GM11168 (cell line): ENCODE measurements at regions not wholly inside any gene's neighbourhood (a gene's known extent, or its start where the extent isn't known, plus 50 kb on each side); places are given as distances from the start of the nearest gene placed in this dataset.

Source experiments
- in situ Hi-C: fragments of 300-500 bp; cut with MboI; formaldehyde crosslinking; loops from one replicate; pipeline ENCODE4 v1.12.0; 2022; ENCODE audit warnings: low sequenced_read_pairs; ENCODE audit not compliant: unreplicated experiment

DNA sequence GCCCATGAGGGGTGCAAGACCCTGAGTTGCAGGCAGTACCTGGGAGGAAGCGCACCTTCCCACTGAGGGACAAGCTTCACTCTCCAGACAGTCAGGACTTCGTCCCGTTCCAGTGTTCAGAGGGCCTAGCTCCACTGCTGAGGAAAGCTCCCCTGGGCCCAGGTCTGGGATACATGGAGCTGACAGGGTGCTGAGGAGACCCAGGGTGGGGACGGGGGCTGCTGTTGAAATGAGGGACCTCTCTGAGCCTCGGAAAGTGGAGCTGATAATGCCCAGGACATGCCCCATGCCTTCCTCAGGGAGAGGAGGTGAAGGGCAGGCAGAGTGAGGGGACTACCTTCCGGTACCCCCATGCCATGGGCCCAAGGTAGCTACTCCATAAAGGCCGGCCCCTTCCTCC is 169.2 kb upstream of the MYCN start:
- in situ Hi-C loops = loop anchor here (25.0 kb wide), 1 partner anchor 134 kb away; no protein-coding TSS in a partner anchor

DNA sequence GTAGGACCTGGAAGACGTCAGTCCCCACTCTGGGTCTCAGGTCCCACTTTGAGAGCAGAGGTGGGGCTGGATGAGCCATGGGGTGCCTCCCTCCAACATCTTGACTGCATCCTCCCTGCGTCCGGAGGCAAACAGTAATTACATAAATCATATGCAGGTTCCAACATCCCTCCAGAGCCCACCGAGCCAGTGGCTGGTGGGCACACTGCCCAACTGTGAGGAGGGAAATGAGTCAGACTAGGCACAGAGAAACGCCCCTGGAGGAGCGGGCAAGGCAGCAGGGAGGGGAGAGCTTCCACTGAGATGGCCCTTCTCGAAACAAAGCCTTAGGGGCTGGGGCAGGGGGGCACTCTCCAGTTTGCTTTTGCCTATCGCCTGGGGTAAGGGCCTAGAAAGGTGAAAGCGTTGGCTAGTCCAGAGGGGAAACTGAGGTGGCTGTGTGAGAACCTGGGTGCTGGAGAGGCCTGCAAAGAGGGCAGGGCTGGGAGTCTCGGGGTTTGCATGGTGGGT is 168.2 kb upstream of the MYCN start:
- in situ Hi-C loops = loop anchor here (25.0 kb wide), 1 partner anchor 135 kb away; no protein-coding TSS in a partner anchor

GRCh38 chr2:15772681-15773080 is 167.7 kb upstream of the MYCN start:
- in situ Hi-C loops = loop anchor here (25.0 kb wide), 1 partner anchor 135 kb away; no protein-coding TSS in a partner anchor

- in situ Hi-C loops = loop anchor here (25.0 kb wide), 1 partner anchor 136 kb away; no protein-coding TSS in a partner anchor
Measured at GRCh38 chr2:15773204-15773603, 167.1 kb upstream of the MYCN start.

- in situ Hi-C loops = loop anchor here (25.0 kb wide), 1 partner anchor 137 kb away; no protein-coding TSS in a partner anchor
Measured at GRCh38 chr2:15773846-15774245, 166.5 kb upstream of the MYCN start.

DNA sequence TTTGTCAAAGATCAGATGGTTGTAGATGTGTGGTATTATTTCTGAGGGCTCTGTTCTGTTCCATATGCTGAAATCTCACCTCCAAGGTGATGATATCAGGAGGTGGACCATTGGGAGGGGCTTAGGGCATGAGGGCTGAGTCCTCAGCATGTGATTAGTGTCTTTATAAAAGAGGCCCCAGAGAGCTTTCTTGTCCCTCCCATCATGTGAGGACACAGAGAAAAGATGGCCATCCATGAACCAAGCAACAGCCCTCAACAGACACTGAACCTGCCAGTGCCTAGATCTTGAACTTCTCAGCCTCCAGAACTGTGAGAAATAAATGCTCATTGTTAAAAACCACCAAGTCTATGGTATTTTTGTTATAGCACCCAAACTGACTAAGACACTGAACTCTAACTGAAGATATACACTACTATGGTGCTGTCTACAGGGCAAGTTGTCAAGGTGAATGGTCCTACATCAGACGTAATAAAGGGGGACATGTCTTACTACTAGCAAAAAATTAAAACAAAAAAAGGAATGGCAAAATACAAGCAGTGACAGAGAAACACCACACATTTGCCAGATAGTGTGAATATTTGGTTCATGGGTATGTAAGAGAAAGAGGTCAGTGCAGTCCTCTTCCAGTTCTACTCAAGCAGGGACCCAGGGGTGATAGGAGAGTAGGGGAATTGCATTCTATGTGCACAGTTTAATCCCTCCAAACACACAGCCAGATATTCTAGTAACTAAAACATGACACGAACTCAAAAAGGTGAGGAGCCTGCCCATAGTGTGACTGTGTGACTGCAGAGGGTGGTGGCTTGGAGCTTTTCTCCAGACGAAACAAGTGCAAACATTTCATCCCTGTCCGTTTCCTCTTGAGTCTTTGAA is 164.4 kb upstream of the MYCN start:
- in situ Hi-C loops = no loop called here

GRCh38 chr2:15776629-15776919 is 163.8 kb upstream of the MYCN start:
- in situ Hi-C loops = no loop called here

DNA sequence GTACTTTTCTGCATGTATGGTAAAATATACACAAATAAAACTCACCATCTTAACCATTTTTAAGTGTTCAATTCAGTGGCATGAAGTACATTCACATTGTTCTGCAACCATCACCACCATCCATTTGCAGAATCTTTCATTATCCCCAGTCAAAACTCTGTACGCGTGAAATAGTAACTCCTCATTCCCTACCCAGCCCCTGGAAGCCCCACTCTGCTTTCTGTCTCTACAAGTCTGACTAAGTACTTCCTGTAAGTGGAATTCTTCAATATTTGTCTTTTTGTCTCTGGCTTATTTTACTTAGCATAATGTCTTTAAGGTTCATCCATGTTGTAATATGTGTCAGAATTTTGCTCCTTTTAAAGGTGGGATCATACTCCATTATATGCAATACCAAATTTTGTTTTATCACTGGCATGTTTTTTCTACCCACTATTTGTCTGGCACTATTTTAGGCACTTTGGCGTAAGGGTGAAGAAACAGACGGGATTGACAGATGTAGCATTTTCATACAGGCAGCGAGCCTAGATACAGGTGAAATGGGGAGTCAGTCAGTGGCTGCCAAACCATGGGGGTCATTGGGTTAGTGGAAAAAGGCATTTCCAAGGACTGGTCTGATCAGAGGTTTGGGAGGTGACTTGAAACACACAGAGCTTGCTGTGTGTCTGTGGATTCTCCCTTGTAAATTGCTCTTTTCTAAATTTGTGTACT is 163.2 kb upstream of the MYCN start:
- in situ Hi-C loops = no loop called here

GRCh38 chr2:15777795-15778371 is 162.5 kb upstream of the MYCN start:
- in situ Hi-C loops = no loop called here

- in situ Hi-C loops = no loop called here
Measured at GRCh38 chr2:15778529-15779219, 161.7 kb upstream of the MYCN start.

GRCh38 chr2:15779381-15780041 is 160.8 kb upstream of the MYCN start:
- in situ Hi-C loops = no loop called here

GRCh38 chr2:15780234-15780633 is 160.1 kb upstream of the MYCN start:
- in situ Hi-C loops = no loop called here

DNA sequence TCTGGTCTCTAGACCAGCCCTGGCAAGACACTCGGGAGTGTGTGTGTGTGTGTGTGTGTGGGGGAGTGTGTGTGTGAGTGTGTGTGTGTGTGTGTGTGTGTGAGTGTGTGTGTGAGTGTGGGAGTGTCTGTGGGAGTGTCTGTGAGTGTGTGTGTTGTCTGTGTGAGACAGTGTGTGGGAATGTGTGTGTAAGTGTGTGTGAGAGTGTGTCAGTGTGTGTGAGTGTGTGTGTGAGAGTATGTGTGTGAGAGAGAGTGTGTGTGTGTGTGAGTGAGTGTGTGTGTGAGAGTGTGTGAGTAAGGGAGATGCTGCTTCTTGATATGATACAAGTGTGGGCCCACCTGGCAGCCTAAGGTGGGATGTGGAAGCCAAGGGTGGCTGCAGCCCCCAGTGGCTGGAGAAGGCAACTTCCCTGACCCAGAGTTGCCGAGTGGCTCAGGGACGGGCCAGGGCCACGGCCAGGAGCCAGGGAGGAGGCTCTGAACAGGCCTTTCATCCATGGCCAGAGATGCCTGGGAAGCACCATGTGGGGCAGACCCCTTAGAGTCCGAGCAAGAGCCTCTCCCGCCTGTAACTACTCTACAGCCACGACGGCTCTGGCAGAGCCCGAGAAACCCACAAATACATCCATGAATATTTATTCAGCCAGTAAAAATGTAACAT is 159.3 kb upstream of the MYCN start:
- in situ Hi-C loops = no loop called here

DNA sequence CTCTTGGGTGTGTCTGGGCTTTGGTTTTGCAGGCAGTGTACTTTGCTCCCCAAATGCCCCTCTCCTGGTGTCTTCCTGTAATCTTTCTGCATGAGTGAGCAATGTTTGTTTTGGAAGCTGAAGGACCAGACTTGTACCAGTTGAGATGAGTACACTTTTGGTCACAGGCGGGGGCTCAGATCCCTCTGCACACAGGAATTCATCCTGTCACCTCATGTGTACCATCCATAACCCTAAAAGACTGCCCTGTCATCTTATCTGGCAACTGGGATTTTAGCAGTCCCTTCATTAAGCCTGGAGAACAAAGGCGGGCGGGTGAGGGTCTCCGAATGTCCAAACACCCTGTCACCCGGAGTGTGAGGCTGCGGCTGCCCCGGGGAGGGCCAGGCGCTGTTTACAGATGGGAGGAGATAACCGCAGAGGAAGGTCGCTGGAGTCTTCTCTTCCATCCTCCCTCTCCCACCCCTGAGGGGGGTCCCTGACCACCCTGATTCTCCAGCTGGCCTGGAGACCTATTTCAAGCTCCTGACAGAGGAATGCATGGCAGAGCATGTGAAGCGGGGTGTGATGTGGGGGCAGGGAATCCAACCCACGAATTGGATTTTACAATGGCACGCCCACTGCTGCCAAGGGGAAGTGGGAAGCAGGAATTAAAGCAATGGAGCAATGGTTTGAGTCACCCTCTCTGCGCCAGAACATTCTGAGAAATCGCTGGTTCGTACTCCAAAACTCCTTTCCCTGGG is 158.2 kb upstream of the MYCN start:
- in situ Hi-C loops = no loop called here

DNA sequence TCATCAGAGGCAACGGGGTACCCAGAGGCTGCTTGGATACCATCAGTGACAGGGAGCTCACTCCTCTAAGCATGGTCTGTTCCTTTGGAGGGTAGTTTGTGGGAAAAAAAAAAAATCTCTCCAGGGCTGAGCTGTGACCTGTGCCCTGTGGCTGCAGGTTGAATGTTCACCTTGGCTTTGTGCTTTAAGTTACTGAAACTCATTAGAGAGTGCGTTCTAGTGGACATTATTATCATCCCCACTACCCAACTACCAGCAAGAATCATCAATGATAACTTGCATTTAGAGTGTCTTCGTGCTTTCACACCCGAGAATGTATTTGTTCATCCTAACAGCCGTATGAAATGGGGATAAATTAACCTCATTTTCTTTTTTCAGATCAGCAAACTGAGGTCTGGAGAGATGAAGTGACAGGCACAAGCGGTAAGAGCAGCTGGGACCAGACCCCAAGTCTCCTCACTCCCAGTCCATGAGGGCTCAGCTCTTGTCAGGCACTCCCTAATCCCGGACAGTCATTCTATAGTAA is 157.5 kb upstream of the MYCN start:
- in situ Hi-C loops = no loop called here

GRCh38 chr2:15783489-15783888 is 156.9 kb upstream of the MYCN start:
- in situ Hi-C loops = no loop called here

GRCh38 chr2:15784106-15784885 is 156.1 kb upstream of the MYCN start:
- in situ Hi-C loops = no loop called here
